ENCODE measurements at regions not wholly inside any gene's neighbourhood (a gene's known extent, or its start where the extent isn't known, plus 50 kb on each side); places are given as distances from the start of the nearest gene placed in this dataset.

- TF ChIP-seq POLR2AphosphoS5 (IDR thresholded peaks at IDR 0.05; ENCODE audit: low read depth, low read length) (no peak), POLR2A (IDR thresholded peaks at IDR 0.05; ENCODE audit: low read depth, low read length) (no peak), TAF1 (IDR thresholded peaks at IDR 0.05; ENCODE audit: borderline replicate concordance, low read depth, low read length) (no peak)
These were observed 135.1 kb upstream of the COL21A1 start for GRCh38 chr6:56382416-56382940.

Data from GM12892 (cell line).